GM18873 (cell line): ENCODE measurements at regions not wholly inside any gene's neighbourhood (a gene's known extent, or its start where the extent isn't known, plus 50 kb on each side); places are given as distances from the start of the nearest gene placed in this dataset.

Source experiments
- ATAC-seq: cut with Tn5 transposase; IDR thresholded peaks from one replicate; pipeline ENCODE4 v1.9.1; 2021; ENCODE audit warnings: mild to moderate bottlenecking, moderate library complexity, moderate number of reproducible peaks; ENCODE audit not compliant: unreplicated experiment, low FRiP score

DNA sequence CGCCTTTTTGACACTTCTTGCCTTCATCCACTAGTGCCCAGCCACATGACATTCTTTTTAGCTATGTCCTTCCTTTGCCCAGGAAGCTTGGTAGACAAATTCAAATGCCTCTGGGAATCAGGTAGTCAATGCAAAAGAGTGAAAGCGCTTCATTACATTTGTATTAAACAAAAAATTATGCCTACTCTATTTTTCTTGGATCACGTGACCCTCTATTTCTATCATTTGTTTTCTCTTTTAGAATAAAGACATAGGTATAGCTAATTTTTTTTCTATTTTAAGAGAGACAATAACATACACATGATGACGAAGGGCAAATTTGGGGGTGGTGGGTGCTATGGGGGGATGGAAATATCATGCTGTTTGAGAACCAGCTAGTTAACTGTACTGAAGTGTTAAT lies 384.8 kb downstream of the C3orf38 start:
- no peak for ATAC-seq

- no peak for ATAC-seq
Measured at GRCh38 chr3:88535563-88535962, 385.8 kb downstream of the C3orf38 start.

GRCh38 chr3:88542916-88543315 lies 393.2 kb downstream of the C3orf38 start:
- no peak for ATAC-seq

DNA sequence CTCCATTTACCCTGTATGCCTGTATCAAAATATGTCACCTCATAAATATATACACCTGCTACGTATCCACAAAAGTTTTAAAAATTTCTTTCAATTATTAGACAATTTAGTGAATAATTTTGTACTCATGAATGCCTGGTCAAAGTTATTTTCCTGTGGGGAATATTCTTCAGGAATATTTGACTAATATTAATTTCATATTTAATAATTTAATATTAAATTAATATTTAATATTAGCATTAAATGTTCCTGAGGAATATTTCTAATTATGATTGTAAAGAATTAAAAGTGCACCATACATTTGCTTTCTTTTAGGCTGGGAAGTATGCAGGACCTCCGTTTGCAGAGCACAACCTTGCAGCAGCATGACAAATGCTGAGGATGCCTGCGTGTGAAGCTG lies 422.7 kb downstream of the C3orf38 start:
- no peak for ATAC-seq

DNA sequence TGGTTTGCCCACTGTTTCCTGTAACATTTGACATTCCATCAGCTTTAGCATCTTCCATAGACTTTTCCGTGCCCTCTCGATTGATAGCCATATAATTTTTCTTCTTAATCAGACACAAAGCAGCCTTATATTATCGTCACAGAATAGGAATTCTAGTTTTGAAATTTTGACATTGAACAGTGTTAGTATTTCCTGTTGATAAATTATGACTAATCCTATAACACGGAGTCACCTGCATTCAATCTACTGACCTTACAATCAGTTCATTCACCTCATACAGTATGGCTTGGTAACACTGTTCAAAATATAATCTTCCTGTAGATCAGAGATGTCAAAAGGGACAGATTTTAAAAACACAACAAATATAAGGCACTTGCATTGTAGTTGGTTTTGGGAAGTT lies 423.7 kb downstream of the C3orf38 start:
- no peak for ATAC-seq

GRCh38 chr3:88574146-88574545 lies 424.4 kb downstream of the C3orf38 start:
- no peak for ATAC-seq

- no peak for ATAC-seq
Measured at GRCh38 chr3:88584451-88584850, 434.7 kb downstream of the C3orf38 start.

DNA sequence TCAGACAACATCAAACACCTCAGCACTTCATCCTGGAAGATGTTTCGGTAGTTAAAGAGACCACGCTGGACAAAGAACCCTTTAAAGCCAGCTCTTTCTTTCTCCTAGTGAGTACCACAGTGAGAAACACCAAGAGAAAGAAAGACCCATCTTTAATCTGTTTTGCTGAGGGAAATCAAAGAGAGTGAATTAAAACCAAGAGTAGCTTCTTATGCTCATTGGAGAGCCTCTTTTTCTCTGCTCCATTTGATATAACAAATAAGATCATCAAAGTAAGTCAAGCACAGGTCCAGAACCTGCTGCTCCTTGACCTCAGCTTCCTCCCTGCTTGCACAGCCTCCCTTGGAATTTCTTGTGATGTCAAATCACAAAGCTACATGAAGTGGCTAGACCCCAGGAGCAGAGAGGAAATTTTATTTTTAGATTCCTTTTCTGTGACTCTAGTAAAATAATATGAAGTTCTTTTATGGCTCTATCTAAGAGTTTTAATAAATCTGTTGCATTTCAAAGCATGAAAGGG lies 436.4 kb downstream of the C3orf38 start:
- no peak for ATAC-seq

GRCh38 chr3:88589138-88589537 lies 439.4 kb downstream of the C3orf38 start:
- no peak for ATAC-seq

DNA sequence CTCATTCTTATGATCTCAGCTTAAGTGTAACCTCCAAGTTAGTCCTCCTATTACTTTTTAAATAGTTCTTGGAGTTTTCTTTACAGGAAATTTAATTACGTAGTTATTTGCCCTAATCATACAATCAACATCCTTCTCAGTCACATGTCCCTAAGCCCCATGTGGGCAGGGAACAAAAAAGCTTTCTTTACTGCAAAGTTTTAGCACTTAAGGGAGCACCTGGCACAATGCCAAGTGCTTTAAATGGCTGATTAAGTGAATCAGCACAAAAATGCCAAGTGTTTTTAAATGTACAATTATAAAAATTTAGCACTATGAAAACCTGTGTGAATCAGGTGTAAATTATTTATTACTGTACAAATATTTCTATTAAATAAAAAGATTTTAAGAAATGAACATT lies 445.3 kb downstream of the C3orf38 start:
- no peak for ATAC-seq

GRCh38 chr3:88596451-88596850 lies 446.7 kb downstream of the C3orf38 start:
- ATAC-seq = no peak

DNA sequence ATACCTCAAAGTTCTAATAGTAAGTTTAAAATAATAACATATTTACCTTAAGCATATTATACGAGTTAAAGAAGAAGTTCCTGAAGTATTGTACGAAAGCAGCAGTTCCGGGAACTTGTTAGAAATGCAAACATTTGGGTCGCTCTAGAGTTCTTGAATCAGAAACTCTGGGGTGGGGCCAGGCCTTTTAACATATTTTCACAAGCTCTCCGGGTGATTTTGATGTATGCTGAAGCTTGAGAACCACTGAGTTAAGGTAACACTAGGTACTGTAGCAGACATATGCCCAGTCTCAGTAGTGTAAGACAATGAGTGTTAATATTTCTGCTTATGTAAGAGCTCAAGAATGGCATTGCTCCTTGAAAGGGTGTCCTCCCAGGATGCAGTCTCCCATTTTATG lies 461.1 kb downstream of the C3orf38 start:
- no peak for ATAC-seq

DNA sequence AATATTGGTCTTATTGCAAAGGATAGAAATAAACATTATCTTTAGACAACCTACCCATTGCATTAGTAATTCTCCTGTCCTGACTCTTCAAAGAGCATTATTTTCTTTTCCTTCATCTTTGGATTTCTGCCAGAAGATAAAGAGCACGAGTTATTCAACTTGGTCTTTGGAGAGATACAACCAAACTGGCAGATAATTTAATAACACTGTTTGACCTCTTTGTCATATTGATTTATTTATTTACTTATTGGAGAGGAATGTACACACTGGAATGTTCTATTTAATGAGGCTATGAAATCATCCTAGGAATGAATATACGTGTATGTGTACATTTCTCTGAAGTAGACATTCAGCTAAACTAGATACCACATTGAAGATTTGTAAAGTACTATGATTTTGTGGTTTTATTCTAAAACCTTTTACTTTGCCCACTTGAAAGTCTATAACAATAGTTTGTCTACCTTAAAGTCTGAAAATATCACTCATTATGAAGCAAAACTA lies 462.1 kb downstream of the C3orf38 start:
- no peak for ATAC-seq

GRCh38 chr3:88616413-88616812 lies 466.7 kb downstream of the C3orf38 start:
- no peak for ATAC-seq

GRCh38 chr3:88617283-88617682 lies 467.5 kb downstream of the C3orf38 start:
- no peak for ATAC-seq

GRCh38 chr3:88618021-88618645 lies 468.4 kb downstream of the C3orf38 start:
- no peak for ATAC-seq

- no peak for ATAC-seq
Measured at GRCh38 chr3:88621586-88621985, 471.8 kb downstream of the C3orf38 start.

DNA sequence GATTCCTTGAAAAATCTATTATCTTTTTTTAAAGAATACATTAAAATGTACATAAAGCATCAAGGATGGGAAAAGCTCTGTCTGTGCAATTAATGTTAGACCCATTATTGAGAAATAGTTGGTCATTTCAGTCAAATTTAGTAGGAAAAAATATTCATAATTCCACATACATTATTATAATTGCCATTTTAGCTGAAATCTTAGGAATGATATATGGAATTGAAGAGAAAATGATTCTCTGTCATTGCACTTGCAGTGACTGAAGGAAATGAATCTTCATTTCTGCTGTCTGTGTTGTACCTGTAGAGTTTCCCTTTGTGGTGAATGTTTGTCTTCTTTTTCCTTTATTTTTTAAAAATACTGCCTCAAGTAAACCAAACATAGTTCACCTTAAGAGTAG lies 473.9 kb downstream of the C3orf38 start:
- ATAC-seq = no peak

- no peak for ATAC-seq
Measured at GRCh38 chr3:88626456-88627120, 476.8 kb downstream of the C3orf38 start.

DNA sequence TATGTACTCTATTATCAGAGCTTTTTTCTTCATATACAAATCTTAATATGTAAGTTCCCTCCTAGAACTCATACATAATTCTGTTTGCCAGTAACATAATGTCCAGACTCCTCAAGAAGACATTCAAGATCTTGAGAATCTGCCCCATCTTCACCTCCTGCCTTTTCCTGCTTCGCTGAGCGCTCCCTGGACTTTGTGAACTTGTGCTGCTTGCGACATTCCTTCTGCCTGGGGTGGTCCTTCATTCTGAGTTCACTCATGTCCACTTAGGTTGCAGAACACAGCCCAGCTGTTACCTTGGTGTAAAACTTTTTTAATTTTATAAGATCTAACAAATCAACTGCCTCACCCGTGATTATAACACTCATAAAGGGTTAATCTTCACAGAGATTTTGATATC lies 478.5 kb upstream of the EPHA3 start:
- ATAC-seq = no peak

DNA sequence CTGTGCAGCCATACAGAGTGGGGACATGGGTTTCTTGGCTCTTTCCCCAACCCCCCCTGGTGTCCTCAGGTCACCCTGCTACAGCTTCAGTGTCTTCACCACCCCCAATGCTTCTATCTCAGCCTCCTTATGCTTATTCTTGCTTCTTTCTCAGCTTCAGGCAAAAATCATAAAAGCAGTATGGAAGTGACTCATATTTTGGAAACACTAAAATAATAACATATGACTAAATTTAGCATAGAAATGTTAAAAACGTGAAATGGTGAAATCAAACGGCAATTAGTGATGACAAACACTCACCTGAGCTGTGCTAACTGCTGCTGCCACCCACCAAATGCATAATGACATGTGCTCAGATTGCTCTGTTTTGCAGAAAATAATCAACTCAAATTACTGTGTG lies 475.2 kb upstream of the EPHA3 start:
- ATAC-seq = no peak

DNA sequence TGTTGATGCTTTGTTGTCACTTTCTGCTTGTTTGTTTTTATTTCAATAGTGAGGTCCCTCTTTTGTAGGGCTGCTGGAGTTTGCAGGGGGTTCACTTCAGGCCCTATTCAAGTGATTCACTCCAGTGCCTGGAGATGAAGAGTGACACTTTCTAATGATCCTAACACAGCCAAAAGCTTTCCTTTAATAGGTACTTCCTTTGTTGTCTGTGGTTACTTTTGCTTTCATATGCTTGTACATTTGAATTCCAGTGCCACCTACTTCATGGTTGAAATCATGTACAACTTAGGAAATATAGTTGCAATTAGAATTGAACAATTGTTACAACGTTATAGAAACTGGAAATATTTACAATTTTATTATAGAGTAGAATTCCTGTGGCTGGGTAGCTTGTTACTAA lies 466.8 kb upstream of the EPHA3 start:
- no peak for ATAC-seq
